ENCODE measurements at regions not wholly inside any gene's neighbourhood (a gene's known extent, or its start where the extent isn't known, plus 50 kb on each side); places are given as distances from the start of the nearest gene placed in this dataset.

- no peak for TF ChIP-seq POLR2A (IDR thresholded peaks at IDR 0.05)
- TF ChIP-seq POLR2AphosphoS5 (IDR thresholded peaks at IDR 0.05): no peak
- TF ChIP-seq CTCF (IDR thresholded peaks at IDR 0.05): no peak
- TF ChIP-seq EP300 (IDR thresholded peaks at IDR 0.05): no peak
Observed at GRCh38 chr5:85512896-85513295, 1104.8 kb upstream of the COX7C start.

Measured in upper lobe of left lung (tissue), 4 donors.